SK-N-SH treated with all-trans-retinoic acid at 6 μM for 48 hours (cell line): ENCODE measurements at regions not wholly inside any gene's neighbourhood (a gene's known extent, or its start where the extent isn't known, plus 50 kb on each side); places are given as distances from the start of the nearest gene placed in this dataset.

Experiments used
- ATAC-seq: fragments of 200-7000 bp; cut with Tn5 transposase; 3 replicates; pipeline ENCODE4 v1.9.1; 2020; ENCODE audit warnings: mild to moderate bottlenecking, moderate library complexity
- ARNTL ChIP-seq: fragments of 450-650 bp; formaldehyde crosslinking; IDR thresholded peaks from 2 replicates; pipeline ENCODE4 v1.5.0; 2020; ENCODE audit warnings: low read depth, mild to moderate bottlenecking, moderate library complexity, borderline replicate concordance
- BACH2 ChIP-seq: fragments of 250-450 bp; sonication (Bioruptor Pico); IDR thresholded peaks from 2 replicates; pipeline ENCODE4 v1.9.0; 2021; ENCODE audit warnings: mild to moderate bottlenecking, borderline replicate concordance
- CREB5 ChIP-seq: fragments of 250-450 bp; sonication (Bioruptor Pico); IDR thresholded peaks from 2 replicates; pipeline ENCODE4 v1.5.1; 2020; ENCODE audit warnings: low read depth, mild to moderate bottlenecking, moderate library complexity
- CSDC2 ChIP-seq: fragments of 250-450 bp; sonication (Bioruptor Pico); IDR thresholded peaks from 2 replicates; pipeline ENCODE4 v1.5.0; 2020; ENCODE audit warnings: mild to moderate bottlenecking, moderate library complexity
- CSRNP3 ChIP-seq: fragments of 250-450 bp; sonication (Bioruptor Pico); IDR thresholded peaks from 2 replicates; pipeline ENCODE4 v1.5.1; 2021; ENCODE audit warnings: mild to moderate bottlenecking, moderate library complexity
- ESRRG ChIP-seq: fragments of 250-450 bp; sonication (Bioruptor Pico); IDR thresholded peaks from 2 replicates; pipeline ENCODE4 v1.6.1; 2021; ENCODE audit warnings: mild to moderate bottlenecking
- GLIS3 ChIP-seq: fragments of 250-450 bp; sonication (Bioruptor Pico); IDR thresholded peaks from 2 replicates; pipeline ENCODE4 v1.5.0; 2020; ENCODE audit warnings: mild to moderate bottlenecking, moderate library complexity
- ISL1 ChIP-seq: fragments of 250-450 bp; sonication (Bioruptor Pico); IDR thresholded peaks from 2 replicates; pipeline ENCODE4 v2.1.2; 2022; ENCODE audit warnings: mild to moderate bottlenecking, moderate library complexity
- OSR1 ChIP-seq: fragments of 250-450 bp; sonication (Bioruptor Pico); IDR thresholded peaks from 2 replicates; pipeline ENCODE4 v1.8.0; 2022; ENCODE audit warnings: moderate library complexity, mild to moderate bottlenecking, inconsistent platforms
- PATZ1 ChIP-seq: fragments of 250-450 bp; sonication (Bioruptor Pico); IDR thresholded peaks from 2 replicates; pipeline ENCODE4 v1.8.0; 2020; ENCODE audit warnings: mild to moderate bottlenecking, moderate library complexity, borderline replicate concordance
- POU6F1 ChIP-seq: fragments of 250-450 bp; sonication (Bioruptor Pico); IDR thresholded peaks from 2 replicates; pipeline ENCODE4 v1.8.0; 2021; ENCODE audit warnings: low read depth, mild to moderate bottlenecking, moderate library complexity, borderline replicate concordance
- PPARA ChIP-seq: fragments of 250-450 bp; sonication (Bioruptor Pico); IDR thresholded peaks from 2 replicates; pipeline ENCODE4 v1.5.0; 2020; ENCODE audit warnings: mild to moderate bottlenecking, borderline replicate concordance
- RARB ChIP-seq: fragments of 250-450 bp; sonication (Bioruptor Pico); IDR thresholded peaks from 2 replicates; pipeline ENCODE4 v1.8.0; 2021; ENCODE audit warnings: mild to moderate bottlenecking, moderate library complexity
- SNAI2 ChIP-seq: fragments of 250-450 bp; sonication (Bioruptor Pico); IDR thresholded peaks from 2 replicates; pipeline ENCODE4 v1.5.0; 2020; ENCODE audit warnings: mild to moderate bottlenecking, moderate library complexity
- TCF4 ChIP-seq: fragments of 250-450 bp; sonication (Bioruptor Pico); IDR thresholded peaks from 2 replicates; pipeline ENCODE4 v1.8.0; 2021; ENCODE audit warnings: mild to moderate bottlenecking, moderate library complexity, borderline replicate concordance
- TSHZ2 ChIP-seq: fragments of 250-450 bp; sonication (Bioruptor Pico); IDR thresholded peaks from 2 replicates; pipeline ENCODE4 v1.5.0; 2020; ENCODE audit warnings: mild to moderate bottlenecking, moderate library complexity
- ZC3H10 ChIP-seq: fragments of 250-450 bp; sonication (Bioruptor Pico); IDR thresholded peaks from 2 replicates; pipeline ENCODE4 v1.5.1; 2021; ENCODE audit warnings: mild to moderate bottlenecking, moderate library complexity
- ZFP3 ChIP-seq: fragments of 250-450 bp; sonication (Bioruptor Pico); IDR thresholded peaks from 2 replicates; pipeline ENCODE4 v1.5.0; 2020; ENCODE audit warnings: mild to moderate bottlenecking, moderate library complexity
- ZFP30 ChIP-seq: fragments of 450-650 bp; formaldehyde crosslinking; IDR thresholded peaks from 2 replicates; pipeline ENCODE4 v1.5.0; 2022; ENCODE audit warnings: mild to moderate bottlenecking, moderate library complexity
- ZNF565 ChIP-seq: fragments of 450-650 bp; formaldehyde crosslinking; conservative IDR thresholded peaks from 2 replicates; pipeline ENCODE4 v1.5.0; 2020; ENCODE audit warnings: low read depth, mild to moderate bottlenecking, moderate library complexity
- ZNF70 ChIP-seq: fragments of 450-650 bp; formaldehyde crosslinking; IDR thresholded peaks from 2 replicates; pipeline ENCODE4 v1.5.0; 2020; ENCODE audit warnings: mild to moderate bottlenecking, moderate library complexity
- ZNF8 ChIP-seq: fragments of 450-650 bp; formaldehyde crosslinking; IDR thresholded peaks from 2 replicates; pipeline ENCODE4 v1.5.0; 2020; ENCODE audit warnings: mild to moderate bottlenecking, moderate library complexity

GRCh38 chr18:22109535-22109934, 59.9 kb upstream of the GATA6 start:
- ATAC-seq = no peak
- no peak for TF ChIP-seq POU6F1 (CRISPR knock-in tag)
- no peak for TF ChIP-seq ZFP30 (CRISPR knock-in tag)
- TF ChIP-seq ZNF8 (CRISPR knock-in tag) = no peak
- no peak for TF ChIP-seq CREB5 (CRISPR knock-in tag)
- TF ChIP-seq TSHZ2 (CRISPR knock-in tag) = no peak
- TF ChIP-seq ZFP3 = no peak
- TF ChIP-seq PPARA (CRISPR knock-in tag) = no peak
- TF ChIP-seq BACH2 = no peak
- TF ChIP-seq ARNTL = no peak
- no peak for TF ChIP-seq PATZ1 (CRISPR knock-in tag)
- no peak for TF ChIP-seq CSDC2 (CRISPR knock-in tag)
- TF ChIP-seq ISL1 = no peak
- no peak for TF ChIP-seq ZNF565 (CRISPR knock-in tag)
- TF ChIP-seq GLIS3 (CRISPR knock-in tag) = no peak
- no peak for TF ChIP-seq CSRNP3 (CRISPR knock-in tag)
- TF ChIP-seq ZNF70 (CRISPR knock-in tag) = no peak
- TF ChIP-seq SNAI2 (CRISPR knock-in tag) = no peak
- no peak for TF ChIP-seq RARB (CRISPR knock-in tag)

- ATAC-seq = no peak
- TF ChIP-seq ZFP30 (CRISPR knock-in tag) = no peak
- no peak for TF ChIP-seq ESRRG (CRISPR knock-in tag)
- TF ChIP-seq ZNF565 (CRISPR knock-in tag) = no peak
- no peak for TF ChIP-seq TCF4 (CRISPR knock-in tag)
- no peak for TF ChIP-seq SNAI2 (CRISPR knock-in tag)
- TF ChIP-seq POU6F1 (CRISPR knock-in tag) = no peak
- TF ChIP-seq RARB (CRISPR knock-in tag) = no peak
- no peak for TF ChIP-seq CSRNP3 (CRISPR knock-in tag)
- TF ChIP-seq TSHZ2 (CRISPR knock-in tag) = no peak
- no peak for TF ChIP-seq ZC3H10 (CRISPR knock-in tag)
- TF ChIP-seq ZNF70 (CRISPR knock-in tag) = no peak
- no peak for TF ChIP-seq ISL1
- TF ChIP-seq GLIS3 (CRISPR knock-in tag) = no peak
- TF ChIP-seq ARNTL = no peak
- no peak for TF ChIP-seq OSR1 (CRISPR knock-in tag)
- TF ChIP-seq ZNF8 (CRISPR knock-in tag) = no peak
Measured at GRCh38 chr18:22110461-22110924, 58.9 kb upstream of the GATA6 start.
